WTC11 (cell line): ENCODE measurements at regions not wholly inside any gene's neighbourhood (a gene's known extent, or its start where the extent isn't known, plus 50 kb on each side); places are given as distances from the start of the nearest gene placed in this dataset.
"Not testable (repeated sequence)": the region's sequence is repeated elsewhere in the genome, so short reads cannot be mapped to it uniquely, and the experiment has no call there.

Experiments
- ATAC-seq: fragments of 200-7000 bp; cut with Tn5 transposase; 2 replicates; pipeline ENCODE4 v1.10.0; 2021; ENCODE audit warnings: mild to moderate bottlenecking, moderate library complexity
- CTCF ChIA-PET: fragments of 300-600 bp; sonication (Branson Sonifier 250); formaldehyde crosslinking; loops from one replicate; lab custom pipeline; 2021; ENCODE audit warnings: antibody characterized with exemption; lab: Charles Lee
- POLR2A ChIA-PET: fragments of 350-600 bp; sonication (Branson Sonifier 250); formaldehyde crosslinking; loops from one replicate; lab custom pipeline; 2021; ENCODE audit warnings: antibody characterized with exemption; lab: Charles Lee
- DNase-seq: peaks from one replicate; pipeline ENCODE4 v3.0.0; 2021; ENCODE audit warnings: low spot score
- H3K27ac Mint-ChIP-seq: 2 replicates; pipeline ENCODE4 v1.8.0; 2021; ENCODE audit warnings: mixed read lengths
- H3K27me3 Mint-ChIP-seq: 2 replicates; pipeline ENCODE4 v1.8.0; 2021; ENCODE audit warnings: low read depth, mild to moderate bottlenecking, moderate library complexity, mixed read lengths
- H3K36me3 Mint-ChIP-seq: 2 replicates; pipeline ENCODE4 v1.8.0; 2021; ENCODE audit warnings: mixed read lengths
- H3K4me1 Mint-ChIP-seq: 2 replicates; pipeline ENCODE4 v1.8.0; 2022; ENCODE audit warnings: mixed read lengths
- H3K4me3 Mint-ChIP-seq: 2 replicates; pipeline ENCODE4 v1.8.0; 2021; ENCODE audit warnings: mild to moderate bottlenecking, moderate library complexity, mixed read lengths
- H3K9me3 Mint-ChIP-seq: 2 replicates; pipeline ENCODE4 v1.8.0; 2021; ENCODE audit warnings: mixed read lengths
- CREM ChIP-seq: sonication (generic); formaldehyde crosslinking; IDR thresholded peaks from 2 replicates; pipeline ENCODE4 v1.8.1; 2022; ENCODE audit warnings: mild to moderate bottlenecking, missing genetic modification reagents, moderate library complexity
- GABPB1 ChIP-seq: sonication (generic); formaldehyde crosslinking; IDR thresholded peaks from 2 replicates; pipeline ENCODE4 v1.8.1; 2023; ENCODE audit warnings: mild to moderate bottlenecking, missing genetic modification reagents
- MXD4 ChIP-seq: fragments of 250-450 bp; sonication (Bioruptor Pico); IDR thresholded peaks from 2 replicates; pipeline ENCODE4 v1.8.0; 2021; ENCODE audit warnings: mild to moderate bottlenecking, moderate library complexity, borderline replicate concordance
- NR3C1 ChIP-seq: sonication (generic); formaldehyde crosslinking; conservative IDR thresholded peaks from 2 replicates; pipeline ENCODE4 v1.8.1; 2023; ENCODE audit warnings: low read depth, mild to moderate bottlenecking, missing genetic modification reagents
- SMAD3 ChIP-seq: sonication (generic); formaldehyde crosslinking; IDR thresholded peaks from 2 replicates; pipeline ENCODE4 v1.8.0; 2022; ENCODE audit warnings: missing genetic modification reagents, mild to moderate bottlenecking, borderline replicate concordance
- SMAD4 ChIP-seq: sonication (generic); formaldehyde crosslinking; IDR thresholded peaks from 2 replicates; pipeline ENCODE4 v1.8.0; 2022; ENCODE audit warnings: mild to moderate bottlenecking, missing genetic modification reagents
- SOX15 ChIP-seq: fragments of 250-450 bp; sonication (Bioruptor Pico); IDR thresholded peaks from 2 replicates; pipeline ENCODE4 v1.9.0; 2021; ENCODE audit warnings: mild to moderate bottlenecking
- SP1 ChIP-seq: sonication (generic); formaldehyde crosslinking; conservative IDR thresholded peaks from 2 replicates; pipeline ENCODE4 v1.8.1; 2022; ENCODE audit warnings: missing genetic modification reagents
- STAT6 ChIP-seq: sonication (generic); formaldehyde crosslinking; conservative IDR thresholded peaks from 2 replicates; pipeline ENCODE4 v1.8.1; 2023; ENCODE audit warnings: mild to moderate bottlenecking, low read depth, missing genetic modification reagents, moderate library complexity
- TCF7 ChIP-seq: sonication (generic); formaldehyde crosslinking; IDR thresholded peaks from 2 replicates; pipeline ENCODE4 v1.8.0; 2022; ENCODE audit warnings: mild to moderate bottlenecking, low read depth, missing genetic modification reagents, moderate library complexity
- TP53 ChIP-seq: sonication (generic); formaldehyde crosslinking; IDR thresholded peaks from 2 replicates; pipeline ENCODE4 v1.8.1; 2023; ENCODE audit warnings: mild to moderate bottlenecking, missing genetic modification reagents
- USF2 ChIP-seq: sonication (generic); formaldehyde crosslinking; IDR thresholded peaks from 2 replicates; pipeline ENCODE4 v1.8.1; 2023; ENCODE audit warnings: mild to moderate bottlenecking, missing genetic modification reagents, moderate library complexity
- ZBTB21 ChIP-seq: sonication (generic); formaldehyde crosslinking; IDR thresholded peaks from 2 replicates; pipeline ENCODE4 v1.8.1; 2023; ENCODE audit warnings: mild to moderate bottlenecking, missing genetic modification reagents, borderline replicate concordance
- ZNF232 ChIP-seq: sonication (generic); formaldehyde crosslinking; IDR thresholded peaks from 2 replicates; pipeline ENCODE4 v1.8.0; 2022; ENCODE audit warnings: mild to moderate bottlenecking, missing genetic modification reagents
- ZSCAN18 ChIP-seq: fragments of 250-450 bp; sonication (Bioruptor Pico); IDR thresholded peaks from 2 replicates; pipeline ENCODE4 v2.1.2; 2022; ENCODE audit warnings: mild to moderate bottlenecking, moderate library complexity
- TF ChIP-seq, protein P1 (sequence below): sonication (generic); formaldehyde crosslinking; IDR thresholded peaks from 2 replicates; pipeline ENCODE4 v1.8.1; 2022; ENCODE audit warnings: missing genetic modification reagents, borderline replicate concordance
- TF ChIP-seq, protein P2 (sequence below): sonication (generic); formaldehyde crosslinking; IDR thresholded peaks from 2 replicates; pipeline ENCODE4 v1.8.1; 2023; ENCODE audit warnings: mild to moderate bottlenecking, missing genetic modification reagents

GRCh38 chr2:44071454-44072046 lies 75.8 kb upstream of the LRPPRC start:
- peaks cover 15% of the 10 kb centered on the region for H3K36me3 Mint-ChIP-seq
- peaks cover 13% of the 10 kb centered on the region for H3K9me3 Mint-ChIP-seq
- peaks cover 9% of the 10 kb centered on the region for H3K4me1 Mint-ChIP-seq
- POLR2A ChIA-PET: no interaction called here
- H3K27ac Mint-ChIP-seq: no peak overlapping the region
- no peak overlapping the region for H3K4me3 Mint-ChIP-seq
- no peak for DNase-seq
- no peak for TF ChIP-seq ZNF232 (CRISPR knock-in tag)
- no peak for TF ChIP-seq USF2 (CRISPR knock-in tag)
- H3K27me3 Mint-ChIP-seq: peaks cover 8% of the 10 kb centered on the region
- CTCF ChIA-PET: interaction anchor here (1.6 to 2.9 kb wide), 3 partner anchors 15 to 27 kb away, joined by 3 to 9 read pairs (median 7); no protein-coding TSS in a partner anchor
- ATAC-seq: no peak

DNA sequence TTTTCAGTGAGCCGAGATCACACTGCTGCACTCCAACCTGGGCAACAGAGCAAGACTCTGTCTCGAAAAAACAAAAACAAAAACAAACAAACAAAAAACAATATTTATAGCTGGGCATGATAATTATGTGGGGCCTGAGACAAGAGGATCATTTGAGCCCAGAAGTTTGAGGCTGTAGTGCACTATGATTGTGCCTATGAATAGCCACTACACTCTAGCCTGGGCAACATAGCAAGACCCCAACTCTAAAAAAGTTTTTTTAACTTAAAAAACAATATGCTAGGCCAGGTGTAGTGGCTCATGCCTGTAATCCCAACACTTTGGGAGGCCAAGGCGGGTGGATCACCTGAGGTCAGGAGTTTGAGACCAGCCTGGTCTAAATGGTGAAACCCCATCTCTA lies 77.9 kb upstream of the LRPPRC start:
- ChIA-PET POLR2A (interaction anchor here (0.6 kb wide), 1 partner anchor 162 kb away, joined by 4 read pairs; no protein-coding TSS in a partner anchor), CTCF (interaction anchor here (2.4 kb wide), 1 partner anchor 13 kb away, joined by 7 read pairs; no protein-coding TSS in a partner anchor)
- not testable (repeated sequence) for H3K4me3 Mint-ChIP-seq, DNase-seq, H3K9me3 Mint-ChIP-seq, H3K4me1 Mint-ChIP-seq, ATAC-seq, H3K36me3 Mint-ChIP-seq, H3K27me3 Mint-ChIP-seq, H3K27ac Mint-ChIP-seq

- H3K4me3 Mint-ChIP-seq, POLR2A ChIA-PET, CTCF ChIA-PET, H3K9me3 Mint-ChIP-seq, H3K27ac Mint-ChIP-seq, H3K36me3 Mint-ChIP-seq, H3K27me3 Mint-ChIP-seq, H3K4me1 Mint-ChIP-seq, DNase-seq, ATAC-seq: not testable (repeated sequence)
These were observed 79.0 kb upstream of the LRPPRC start for GRCh38 chr2:44074795-44075194.

DNA sequence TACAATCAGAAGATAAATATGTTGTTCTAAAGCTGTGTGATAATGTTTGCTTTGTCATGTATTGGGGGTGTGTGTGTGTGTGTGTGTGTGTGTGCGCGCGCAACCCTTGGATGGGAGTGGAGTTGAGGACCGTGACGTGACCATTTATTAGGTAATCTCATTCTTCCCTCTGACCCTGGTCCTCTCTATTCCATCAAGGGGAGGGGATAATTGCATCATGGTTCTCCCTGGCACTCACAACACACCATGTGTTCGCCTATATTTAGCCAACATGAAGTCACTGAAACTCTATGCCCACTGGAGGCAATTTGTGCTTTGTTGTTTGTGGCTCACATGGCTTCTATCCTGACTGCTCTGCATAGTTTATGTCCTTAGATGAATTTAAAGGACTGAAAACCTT lies 79.8 kb upstream of the LRPPRC start:
- peaks cover 9% of the 10 kb centered on the region for H3K4me1 Mint-ChIP-seq
- H3K27ac Mint-ChIP-seq: no peak overlapping the region
- no peaks in the 10 kb centered on the region for H3K9me3 Mint-ChIP-seq
- H3K36me3 Mint-ChIP-seq: no peaks in the 10 kb centered on the region
- DNase-seq: no peak
- TF ChIP-seq SP1 (no peak), GABPB1 (CRISPR knock-in tag) (peak; percentile 68; the same call in 1 of the 2 replicates)
- ChIA-PET POLR2A (no interaction called here), CTCF (no interaction called here)
- no peak overlapping the region for H3K4me3 Mint-ChIP-seq
- no peaks in the 10 kb centered on the region for H3K27me3 Mint-ChIP-seq
- ATAC-seq: no peak

GRCh38 chr2:44077942-44078511 lies 82.2 kb upstream of the LRPPRC start:
- POLR2A ChIA-PET: no interaction called here
- no peak overlapping the region for H3K4me3 Mint-ChIP-seq
- H3K4me1 Mint-ChIP-seq: no peaks in the 10 kb centered on the region
- H3K27ac Mint-ChIP-seq: no peak overlapping the region
- ATAC-seq (no peak), DNase-seq (no peak)
- H3K27me3 Mint-ChIP-seq: no peaks in the 10 kb centered on the region
- CTCF ChIA-PET: interaction anchor here (1.2 kb wide), 1 partner anchor 9 kb away, joined by 4 read pairs; no protein-coding TSS in a partner anchor
- H3K36me3 Mint-ChIP-seq: no peaks in the 10 kb centered on the region
- no peaks in the 10 kb centered on the region for H3K9me3 Mint-ChIP-seq
- TF ChIP-seq SMAD3 (CRISPR knock-in tag): no peak
- TF ChIP-seq TCF7: no peak
- TF ChIP-seq, protein P1, sequence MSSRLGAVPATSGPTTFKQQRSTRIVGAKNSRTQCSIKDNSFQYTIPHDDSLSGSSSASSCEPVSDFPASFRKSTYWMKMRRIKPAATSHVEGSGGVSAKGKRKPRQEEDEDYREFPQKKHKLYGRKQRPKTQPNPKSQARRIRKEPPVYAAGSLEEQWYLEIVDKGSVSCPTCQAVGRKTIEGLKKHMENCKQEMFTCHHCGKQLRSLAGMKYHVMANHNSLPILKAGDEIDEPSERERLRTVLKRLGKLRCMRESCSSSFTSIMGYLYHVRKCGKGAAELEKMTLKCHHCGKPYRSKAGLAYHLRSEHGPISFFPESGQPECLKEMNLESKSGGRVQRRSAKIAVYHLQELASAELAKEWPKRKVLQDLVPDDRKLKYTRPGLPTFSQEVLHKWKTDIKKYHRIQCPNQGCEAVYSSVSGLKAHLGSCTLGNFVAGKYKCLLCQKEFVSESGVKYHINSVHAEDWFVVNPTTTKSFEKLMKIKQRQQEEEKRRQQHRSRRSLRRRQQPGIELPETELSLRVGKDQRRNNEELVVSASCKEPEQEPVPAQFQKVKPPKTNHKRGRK: no peak
- no peak for TF ChIP-seq SOX15 (CRISPR knock-in tag)
- no peak for TF ChIP-seq TP53
- TF ChIP-seq ZBTB21 (CRISPR knock-in tag): no peak
- no peak for TF ChIP-seq NR3C1
- no peak for TF ChIP-seq ZSCAN18
- TF ChIP-seq CREM (CRISPR knock-in tag): no peak
- TF ChIP-seq, protein P2, sequence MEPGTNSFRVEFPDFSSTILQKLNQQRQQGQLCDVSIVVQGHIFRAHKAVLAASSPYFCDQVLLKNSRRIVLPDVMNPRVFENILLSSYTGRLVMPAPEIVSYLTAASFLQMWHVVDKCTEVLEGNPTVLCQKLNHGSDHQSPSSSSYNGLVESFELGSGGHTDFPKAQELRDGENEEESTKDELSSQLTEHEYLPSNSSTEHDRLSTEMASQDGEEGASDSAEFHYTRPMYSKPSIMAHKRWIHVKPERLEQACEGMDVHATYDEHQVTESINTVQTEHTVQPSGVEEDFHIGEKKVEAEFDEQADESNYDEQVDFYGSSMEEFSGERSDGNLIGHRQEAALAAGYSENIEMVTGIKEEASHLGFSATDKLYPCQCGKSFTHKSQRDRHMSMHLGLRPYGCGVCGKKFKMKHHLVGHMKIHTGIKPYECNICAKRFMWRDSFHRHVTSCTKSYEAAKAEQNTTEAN: no peak
- no peak for TF ChIP-seq SMAD4 (CRISPR knock-in tag)
- no peak for TF ChIP-seq STAT6 (CRISPR knock-in tag)
- TF ChIP-seq MXD4 (CRISPR knock-in tag): no peak
